Activated CD4-positive, alpha-beta T cell treated with anti-CD3 and anti-CD28 coated beads, Interleukin-2, Interleukin-4, amounts not matched to agents 100 ng/mL and 50 ng/mL, durations not matched to agents 16 hours and 8 hours (primary cell): ENCODE measurements at regions not wholly inside any gene's neighbourhood (a gene's known extent, or its start where the extent isn't known, plus 50 kb on each side); places are given as distances from the start of the nearest gene placed in this dataset.

Experiments
- DNase-seq: peaks from one replicate; pipeline ENCODE4 v3.0.0-alpha.2; 2020; ENCODE audit warnings: low spot score

- no peak for DNase-seq
Observed at GRCh38 chr4:27184508-27185155, 324.0 kb downstream of the STIM2 start.

GRCh38 chr4:27186710-27187109 lies 326.1 kb downstream of the STIM2 start:
- DNase-seq: no peak

- DNase-seq: no peak
Observed at GRCh38 chr4:27187786-27188185, 327.1 kb downstream of the STIM2 start.

GRCh38 chr4:27189683-27190082 lies 329.0 kb downstream of the STIM2 start:
- DNase-seq: no peak

GRCh38 chr4:27191592-27191991 lies 331.0 kb downstream of the STIM2 start:
- no peak for DNase-seq

GRCh38 chr4:27194599-27195176 lies 334.0 kb downstream of the STIM2 start:
- DNase-seq: no peak

- DNase-seq: no peak
Observed at GRCh38 chr4:27198246-27198645, 337.6 kb downstream of the STIM2 start.

GRCh38 chr4:27198971-27199370 lies 338.3 kb downstream of the STIM2 start:
- no peak for DNase-seq

GRCh38 chr4:27206009-27206408 lies 345.4 kb downstream of the STIM2 start:
- no peak for DNase-seq

- DNase-seq: no peak
Observed at GRCh38 chr4:27210956-27211355, 350.3 kb downstream of the STIM2 start.

GRCh38 chr4:27214010-27214409 lies 353.4 kb downstream of the STIM2 start:
- DNase-seq: no peak

- DNase-seq: no peak
Observed at GRCh38 chr4:27215220-27215826, 354.7 kb downstream of the STIM2 start.

- no peak for DNase-seq
Observed at GRCh38 chr4:27217261-27217769, 356.7 kb downstream of the STIM2 start.

- no peak for DNase-seq
Observed at GRCh38 chr4:27218013-27218412, 357.4 kb downstream of the STIM2 start.

GRCh38 chr4:27223326-27223725 lies 362.7 kb downstream of the STIM2 start:
- no peak for DNase-seq

GRCh38 chr4:27233531-27233930 lies 372.9 kb downstream of the STIM2 start:
- DNase-seq: no peak

GRCh38 chr4:27234306-27234899 lies 373.8 kb downstream of the STIM2 start:
- no peak for DNase-seq

- DNase-seq: no peak
Observed at GRCh38 chr4:27239641-27240040, 379.0 kb downstream of the STIM2 start.

GRCh38 chr4:27242217-27242616 lies 381.6 kb downstream of the STIM2 start:
- DNase-seq: no peak

- DNase-seq: no peak
Observed at GRCh38 chr4:27245216-27245615, 384.6 kb downstream of the STIM2 start.

- DNase-seq: no peak
Observed at GRCh38 chr4:27248829-27249228, 388.2 kb downstream of the STIM2 start.

- no peak for DNase-seq
Observed at GRCh38 chr4:27251771-27252170, 391.1 kb downstream of the STIM2 start.

- DNase-seq: no peak
Observed at GRCh38 chr4:27267339-27267969, 406.8 kb downstream of the STIM2 start.
